Ramos (cell line): ENCODE measurements at regions not wholly inside any gene's neighbourhood (a gene's known extent, or its start where the extent isn't known, plus 50 kb on each side); places are given as distances from the start of the nearest gene placed in this dataset.
"Not testable (repeated sequence)": the region's sequence is repeated elsewhere in the genome, so short reads cannot be mapped to it uniquely, and the experiment has no call there.

Experiments used
- in situ Hi-C: fragments of 300-500 bp; cut with MboI; formaldehyde crosslinking; loops from one replicate; pipeline ENCODE4 v1.14.3; 2022; ENCODE audit warnings: low sequenced_read_pairs; ENCODE audit not compliant: unreplicated experiment

DNA sequence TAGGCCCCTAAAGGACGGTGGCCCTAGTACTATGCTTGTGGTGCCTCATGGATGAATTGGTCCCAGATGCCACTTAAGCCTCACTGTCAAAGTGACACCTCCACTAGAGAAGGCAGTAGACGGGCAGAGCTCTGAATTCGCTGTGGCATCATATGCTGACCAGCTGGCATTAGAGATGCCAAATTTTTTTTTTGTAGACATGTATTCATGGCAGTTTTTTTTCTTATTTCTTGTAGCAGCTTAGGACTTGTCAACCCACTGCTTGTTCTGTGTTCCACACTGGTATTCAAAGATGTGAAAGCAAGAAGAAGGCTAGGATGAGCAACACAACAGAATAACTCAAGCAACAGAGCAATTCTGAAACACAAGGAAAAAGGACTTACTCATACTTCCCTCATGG, 212.5 kb downstream of the DLEU7 start:
- in situ Hi-C loops = no loop called here

DNA sequence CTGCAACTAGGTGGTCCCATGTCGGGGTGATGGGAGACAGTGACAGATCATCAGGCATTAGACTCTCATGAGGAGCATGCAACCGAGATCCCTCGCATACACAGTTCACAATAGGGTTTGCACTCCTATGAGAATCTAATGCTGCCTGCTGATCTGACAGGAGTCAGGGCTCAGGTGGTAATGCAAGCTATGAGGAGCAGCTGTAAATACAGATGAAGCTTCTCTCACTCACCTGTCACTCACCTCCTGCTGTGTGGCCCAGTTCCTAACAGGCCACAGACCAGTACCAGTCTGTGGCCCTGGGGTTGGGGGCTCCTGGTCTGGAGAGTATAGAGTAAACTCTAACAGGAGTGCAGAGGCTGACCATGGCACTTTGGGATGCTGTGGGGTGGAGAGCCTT, 209.2 kb downstream of the DLEU7 start:
- in situ Hi-C loops = no loop called here

DNA sequence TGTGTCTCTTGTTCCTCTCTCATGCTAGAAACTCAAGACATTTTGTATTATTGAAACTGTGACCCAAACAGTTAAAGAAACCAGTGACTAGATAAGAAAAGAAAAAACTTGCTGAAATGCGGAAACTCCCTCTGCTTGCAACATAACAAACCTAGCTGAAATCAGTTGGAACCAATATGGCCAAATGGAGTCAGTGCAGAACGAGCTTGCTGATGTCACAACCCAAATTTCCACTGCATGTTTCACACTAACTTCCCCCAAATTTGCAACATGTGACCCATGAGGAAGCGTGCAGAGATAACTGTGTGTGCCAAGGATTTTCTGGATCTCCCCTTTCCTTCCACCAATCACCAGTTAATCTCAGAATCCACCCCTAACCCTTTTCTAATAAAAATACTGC, 208.0 kb downstream of the DLEU7 start:
- in situ Hi-C loops = no loop called here

DNA sequence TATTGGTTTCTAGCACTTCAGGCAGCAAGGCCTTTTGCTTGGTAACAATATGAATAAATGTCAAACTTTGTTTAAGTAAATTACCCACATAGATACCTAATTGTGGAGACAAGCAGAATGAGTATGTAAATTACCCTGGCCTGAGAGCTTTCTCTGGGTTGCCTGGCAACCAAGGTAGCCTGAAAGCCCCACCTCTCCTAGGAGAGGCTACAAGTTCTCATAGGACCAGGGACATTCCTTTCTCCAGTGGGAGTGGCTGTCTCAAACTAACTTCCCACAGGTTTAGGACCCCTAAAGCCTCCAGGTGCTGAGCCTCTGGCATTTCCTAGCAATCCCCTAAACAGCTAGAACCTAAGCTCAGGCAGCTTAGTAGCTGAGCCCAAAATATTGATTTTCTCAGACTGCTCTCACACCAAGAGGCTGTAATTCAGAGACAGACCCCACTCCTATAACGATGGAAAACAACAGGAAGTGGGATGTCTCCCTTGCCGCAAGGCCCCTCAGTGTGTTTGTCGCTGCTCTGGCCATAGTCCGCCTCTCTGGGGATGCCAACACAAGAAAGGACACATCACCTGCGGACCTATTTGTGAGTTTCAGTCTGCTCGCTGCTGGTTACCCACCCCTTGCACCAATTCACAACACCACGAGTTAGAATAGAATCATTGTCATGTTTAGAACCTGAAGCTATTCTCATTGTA, 207.3 kb downstream of the DLEU7 start:
- in situ Hi-C loops = no loop called here

DNA sequence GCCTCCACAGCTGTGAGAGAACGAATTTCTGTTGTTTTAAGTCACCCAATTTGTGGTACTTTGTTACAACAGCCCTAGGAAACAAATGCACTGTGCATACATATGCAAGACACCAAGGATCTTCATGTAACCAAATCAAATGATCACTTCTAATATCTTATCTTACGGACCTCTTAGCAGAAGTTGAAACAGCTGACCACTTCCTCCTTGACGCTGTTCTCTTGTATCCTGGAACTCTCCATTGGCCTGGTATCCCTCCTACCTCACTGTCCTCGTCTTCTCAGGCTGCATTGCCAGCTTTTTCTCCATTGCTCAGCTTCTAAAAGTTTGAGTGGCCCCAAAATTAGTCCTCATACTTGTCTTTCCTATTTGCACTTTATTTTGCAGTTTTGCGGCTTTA, 200.4 kb downstream of the DLEU7 start:
- in situ Hi-C loops = no loop called here

DNA sequence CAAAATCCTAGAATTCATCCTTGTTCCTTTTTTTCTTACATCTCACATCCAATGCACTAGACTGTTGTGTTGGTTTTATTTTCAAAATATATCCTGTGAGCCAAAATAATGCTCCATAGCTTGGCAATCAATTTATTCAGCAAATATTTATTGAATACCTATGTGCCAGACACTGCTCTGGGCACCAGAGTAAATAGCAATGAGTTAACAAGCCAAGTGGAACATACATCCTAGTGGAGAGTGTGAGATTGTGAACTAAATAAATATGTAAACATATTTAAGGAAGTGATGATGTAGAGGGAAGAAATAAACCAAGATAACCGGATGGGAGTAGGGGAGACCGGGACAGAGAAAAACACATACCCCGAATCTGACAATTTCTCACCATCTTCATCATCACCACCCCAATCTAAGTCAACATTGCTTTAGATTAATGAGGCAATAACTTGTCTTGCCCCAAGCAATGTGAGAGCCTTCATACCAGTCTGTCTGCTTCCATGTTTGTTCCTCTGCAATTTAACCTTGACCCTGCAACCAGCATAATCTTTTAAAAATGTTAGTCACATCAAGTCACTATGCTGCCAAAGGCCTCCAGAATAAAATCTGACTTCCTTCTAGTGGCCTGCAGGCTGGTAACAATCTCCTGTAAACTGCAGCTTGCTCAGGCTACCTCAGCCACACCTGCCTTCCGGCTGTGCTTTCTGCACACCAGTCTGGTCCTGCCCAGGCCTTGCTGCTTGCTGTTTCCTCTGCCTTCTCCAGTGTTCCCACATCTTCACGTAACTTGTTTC, 199.2 kb downstream of the DLEU7 start:
- in situ Hi-C loops = no loop called here

DNA sequence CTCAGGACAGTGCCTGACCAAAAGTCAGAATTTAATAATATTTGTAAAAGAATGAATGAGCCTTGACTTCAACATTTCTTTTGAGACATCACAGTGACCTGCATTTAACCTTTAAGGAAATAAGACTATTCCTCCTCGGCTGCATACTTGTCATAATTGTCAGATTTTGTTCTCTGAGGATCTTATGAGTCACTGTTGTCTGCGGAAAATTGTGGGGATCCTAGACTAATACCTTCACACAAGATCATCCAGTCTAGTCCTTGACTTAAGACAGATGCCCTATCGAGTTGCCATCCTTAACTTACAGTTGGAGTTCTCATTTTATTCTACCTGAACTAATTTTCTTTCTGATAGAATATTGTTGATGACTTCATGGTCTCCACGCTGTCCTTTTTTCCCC, 198.4 kb downstream of the DLEU7 start:
- in situ Hi-C loops = no loop called here

DNA sequence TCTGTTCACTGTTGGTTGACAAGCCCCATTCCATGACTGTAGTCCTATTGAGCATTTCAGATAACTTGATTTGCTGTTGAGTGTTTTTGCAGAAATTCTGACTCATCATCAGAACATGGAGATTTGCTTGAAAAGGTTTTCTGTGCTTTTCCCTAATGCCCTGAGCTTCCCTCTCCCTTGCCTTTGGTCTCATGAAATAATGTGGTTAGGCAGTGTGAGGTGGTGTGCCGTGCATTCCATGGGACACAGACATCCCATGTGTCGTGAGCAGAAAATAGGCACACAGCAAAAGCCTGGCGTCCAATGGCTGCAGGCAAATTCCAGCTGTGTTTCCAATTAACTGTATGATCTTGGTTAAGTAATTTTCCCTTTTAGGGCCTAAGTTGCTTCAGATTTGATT, 197.4 kb downstream of the DLEU7 start:
- in situ Hi-C loops = no loop called here

DNA sequence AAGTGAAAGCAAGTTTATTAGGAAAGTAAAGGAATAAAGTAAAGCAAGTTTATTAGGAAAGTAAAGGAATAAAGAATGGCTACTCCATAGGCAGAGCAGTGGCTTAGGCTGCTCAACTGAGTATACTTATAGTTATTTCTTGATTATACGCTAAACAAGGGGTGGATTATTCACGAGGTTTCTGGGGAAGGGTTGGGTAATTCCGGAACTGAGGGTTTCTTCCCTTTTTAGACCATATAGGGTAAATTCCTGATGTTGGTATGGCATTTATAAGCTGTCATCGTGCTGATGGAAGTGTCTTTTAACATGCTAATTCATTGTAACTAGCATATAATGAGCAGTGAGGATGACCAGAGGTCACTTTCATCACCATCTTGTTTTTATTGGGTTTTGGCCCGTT, 194.3 kb downstream of the DLEU7 start:
- in situ Hi-C loops = no loop called here

DNA sequence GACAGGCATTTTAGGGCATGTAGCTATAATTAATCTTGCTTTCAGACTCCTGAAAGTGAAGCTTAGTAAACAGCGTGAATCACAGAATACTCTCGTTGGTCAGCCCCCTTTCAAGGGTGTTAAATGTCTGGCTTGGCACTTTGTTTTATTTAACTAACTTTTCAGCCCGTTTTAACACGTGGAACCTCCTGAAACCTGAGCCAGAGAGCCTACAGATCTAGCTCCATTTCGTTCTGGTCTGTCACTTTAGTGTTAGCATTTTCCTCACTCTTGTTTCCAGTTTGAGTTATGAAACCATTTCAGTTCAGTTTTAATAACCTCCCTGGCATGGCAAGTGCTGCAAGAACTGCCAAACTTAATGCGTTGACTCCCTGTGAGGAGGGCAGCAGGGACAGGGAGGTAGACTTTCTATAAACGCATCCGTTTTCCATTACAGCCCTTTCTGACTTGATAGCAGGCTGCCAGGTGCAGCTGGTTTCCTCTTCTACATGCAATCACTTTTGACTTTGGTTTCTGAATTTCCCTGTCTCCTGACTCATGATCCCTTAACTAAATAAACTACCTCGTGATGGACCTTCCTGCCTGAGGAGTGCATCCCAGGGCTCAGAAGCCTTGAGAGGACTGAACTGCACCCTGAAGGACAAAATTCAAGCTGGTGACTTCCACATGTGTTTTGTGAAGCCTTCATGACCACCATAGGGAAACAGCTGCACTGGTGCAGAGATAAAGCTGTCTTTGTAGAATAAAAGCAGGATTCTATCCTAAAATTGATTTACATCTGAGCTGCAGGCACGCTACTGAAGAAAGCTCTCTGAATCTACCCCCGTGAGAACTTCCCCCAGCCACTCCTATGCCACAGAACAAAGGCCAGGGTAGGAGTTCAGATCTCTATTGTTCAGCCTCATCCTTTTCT, 192.6 kb downstream of the DLEU7 start:
- in situ Hi-C loops = no loop called here

DNA sequence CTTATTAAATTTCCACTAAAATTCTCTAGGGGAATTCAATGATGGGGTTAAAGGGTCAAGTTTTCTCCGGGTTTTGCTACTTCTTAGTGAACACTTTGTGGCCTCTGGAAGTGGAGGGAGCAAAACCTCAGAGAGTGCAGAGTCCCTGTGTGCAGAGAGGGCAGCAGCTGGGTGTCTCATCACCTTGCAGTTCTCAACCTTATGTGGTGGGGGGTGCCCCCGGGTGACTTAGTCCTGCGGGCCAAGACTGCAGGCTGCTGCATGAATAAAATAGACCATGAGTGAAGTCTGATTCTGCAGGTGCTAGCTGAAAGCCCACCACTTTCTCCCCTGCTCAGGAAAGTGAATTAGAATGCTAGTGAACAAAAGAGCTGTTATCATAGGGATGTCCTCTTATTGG, 191.6 kb downstream of the DLEU7 start:
- in situ Hi-C loops = no loop called here

DNA sequence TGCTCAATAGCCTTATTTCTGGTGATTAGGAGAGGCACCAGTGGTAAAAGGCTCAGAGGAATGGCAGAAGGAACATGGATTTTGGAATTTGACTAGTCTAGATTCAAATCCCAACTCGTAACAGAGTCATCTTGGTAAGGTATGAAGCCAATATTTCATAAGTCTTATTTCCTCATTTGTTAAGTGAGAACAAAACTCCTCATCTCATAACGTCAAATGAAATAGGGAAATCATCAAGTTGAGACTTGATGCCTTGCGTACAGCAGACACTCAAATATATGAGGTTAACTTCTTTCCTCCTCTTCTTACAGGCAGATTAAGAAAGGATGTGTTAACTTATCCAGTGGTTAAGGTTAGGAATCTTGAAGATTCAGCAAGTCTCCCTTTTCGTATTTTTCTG, 189.2 kb downstream of the DLEU7 start:
- in situ Hi-C loops = no loop called here

DNA sequence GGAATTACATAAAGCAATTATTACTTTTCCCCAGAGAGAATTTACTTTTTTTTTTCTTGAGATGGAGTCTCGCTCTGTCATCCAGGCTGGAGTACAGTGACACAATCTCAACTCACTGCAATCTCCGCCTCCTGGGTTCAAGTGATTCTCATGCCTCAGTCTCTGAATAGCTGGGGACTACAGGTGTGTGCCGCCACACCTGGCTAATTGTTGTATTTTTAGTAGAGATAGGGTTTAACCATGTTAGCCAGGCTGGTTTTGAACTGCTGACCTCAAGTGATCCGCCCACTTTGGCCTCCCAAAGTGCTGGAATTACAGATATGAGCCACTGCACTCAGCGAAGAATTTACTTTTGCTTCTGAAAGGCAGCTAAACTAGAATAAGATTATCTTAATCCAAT, 181.6 kb downstream of the DLEU7 start:
- in situ Hi-C loops = not testable (repeated sequence)

DNA sequence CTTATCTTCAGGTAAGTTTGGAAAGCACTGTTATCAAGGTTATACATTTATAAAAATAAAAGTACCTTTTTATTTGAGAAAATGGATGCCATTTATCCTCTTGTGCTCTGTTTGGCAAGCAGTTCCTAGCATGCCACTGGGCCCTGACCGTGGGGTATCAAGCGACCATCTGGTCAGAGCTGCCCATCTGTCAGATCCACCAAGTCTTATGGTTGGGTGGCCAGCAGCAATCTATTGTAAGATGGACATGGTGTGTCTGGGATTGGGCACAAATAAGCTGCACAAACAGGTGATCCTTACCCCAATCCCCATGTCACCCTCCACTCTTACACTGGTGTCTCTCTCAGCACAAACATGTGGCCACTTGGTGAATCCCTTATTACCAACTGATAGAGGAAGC, 178.5 kb downstream of the DLEU7 start:
- in situ Hi-C loops = no loop called here

DNA sequence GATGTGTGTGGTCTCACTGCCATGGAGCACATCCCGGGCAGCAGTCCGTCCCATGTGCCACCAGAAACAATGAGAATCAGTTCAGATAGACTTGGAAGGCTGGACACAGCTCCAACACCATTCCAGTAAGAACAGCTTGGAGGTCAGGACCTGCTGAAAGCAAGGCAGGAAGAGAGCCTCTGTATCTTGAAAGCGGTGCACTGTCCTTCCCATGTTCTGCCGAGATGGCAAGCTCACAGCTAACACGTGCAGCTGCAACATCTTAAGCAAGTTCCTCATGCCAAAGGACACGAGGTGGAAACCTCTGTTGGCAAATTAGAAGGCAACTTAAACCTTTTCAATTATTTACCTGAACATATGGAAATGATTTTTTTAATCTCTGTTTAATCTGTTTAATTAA, 175.4 kb downstream of the DLEU7 start:
- in situ Hi-C loops = no loop called here

DNA sequence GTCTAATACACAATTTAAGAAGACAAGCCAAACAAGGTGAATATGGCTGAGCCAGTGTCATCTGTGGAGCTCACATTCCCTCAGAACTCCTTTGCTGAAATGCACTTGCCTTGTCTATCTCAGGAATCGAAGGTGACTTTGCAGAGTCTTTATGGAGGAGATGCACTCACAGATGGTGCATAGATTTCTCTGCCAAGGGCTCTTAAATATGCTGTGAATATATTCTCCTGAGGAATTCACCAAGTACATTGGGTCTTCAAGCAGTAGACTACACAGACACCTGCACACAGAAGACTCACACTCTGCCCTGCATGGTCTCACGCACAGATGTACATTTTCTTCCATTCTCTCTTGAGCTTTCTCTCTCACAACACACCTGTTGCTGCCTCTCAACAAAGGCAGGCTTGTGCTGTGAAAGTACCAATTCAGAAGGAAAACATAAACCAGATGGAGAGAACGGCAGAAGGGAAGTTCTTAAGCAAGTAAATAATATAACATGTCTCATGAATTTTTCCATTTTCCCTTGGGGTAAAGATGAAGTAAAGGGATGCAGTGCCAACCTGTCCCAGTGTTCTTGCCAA, 174.7 kb downstream of the DLEU7 start:
- in situ Hi-C loops = no loop called here

DNA sequence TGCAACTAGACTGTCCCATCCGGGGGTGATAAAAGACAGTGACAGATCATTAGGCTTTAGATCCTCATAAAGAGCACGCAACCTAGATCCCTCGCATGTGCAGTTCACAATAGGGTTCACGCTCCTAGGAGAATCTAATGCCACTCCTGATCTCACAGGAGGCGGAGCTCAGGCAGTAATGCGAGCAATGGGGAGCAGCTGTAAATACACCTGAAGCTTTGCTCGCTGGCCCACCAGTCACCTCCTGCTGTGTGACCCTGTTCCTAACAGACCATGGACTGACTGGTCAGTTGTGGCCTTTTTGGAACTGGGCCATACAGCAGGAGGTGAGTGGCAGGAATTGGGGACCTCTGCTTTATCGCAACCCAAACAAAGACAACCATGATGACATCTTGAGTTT, 173.2 kb downstream of the DLEU7 start:
- in situ Hi-C loops = no loop called here

DNA sequence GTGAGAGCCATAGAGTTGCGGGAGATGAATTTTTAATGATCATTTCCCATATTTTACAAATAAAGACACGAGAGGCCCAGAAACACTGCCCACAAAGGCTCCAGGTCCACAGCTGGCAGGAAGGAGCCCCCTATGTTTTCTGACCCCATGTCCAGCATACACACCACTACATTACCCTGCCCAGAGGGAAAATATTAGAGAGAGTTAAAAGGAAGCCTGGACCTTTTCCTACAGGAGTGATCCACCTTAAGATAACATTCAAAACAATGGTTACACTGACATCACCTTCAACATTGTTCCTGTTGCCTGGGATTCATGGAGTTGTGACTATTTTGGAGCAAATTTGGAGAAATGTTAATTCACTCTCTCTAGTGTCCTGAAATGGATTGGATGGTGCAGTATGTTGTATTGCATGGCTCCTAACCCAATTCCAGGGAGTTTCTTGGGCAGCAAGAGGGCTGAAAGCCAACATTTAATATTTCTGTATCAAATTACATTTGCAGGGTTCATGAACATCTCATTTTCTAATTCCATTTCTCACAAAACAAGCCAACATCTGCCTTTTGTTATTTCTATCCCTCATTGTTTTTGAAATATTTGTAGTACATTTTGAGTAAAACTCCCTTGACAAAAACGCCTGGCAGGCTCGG, 172.5 kb downstream of the DLEU7 start:
- in situ Hi-C loops = no loop called here

DNA sequence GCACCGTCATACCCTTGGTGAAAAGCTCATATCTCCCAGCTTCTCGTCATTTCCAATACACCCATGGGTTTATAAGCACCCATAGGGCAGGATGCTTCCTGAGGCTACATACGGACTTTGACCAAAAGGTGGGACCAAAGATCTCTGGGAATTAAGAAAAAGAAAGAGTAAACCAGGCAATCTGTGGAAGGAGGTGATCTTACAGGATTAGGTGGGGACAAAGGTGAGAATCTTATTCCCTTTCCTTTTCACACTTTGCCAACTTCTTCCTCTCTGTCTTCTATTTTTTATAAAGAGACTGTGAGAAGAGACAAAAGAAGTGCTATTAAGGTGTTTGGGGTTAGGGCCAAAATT, 172.0 kb downstream of the DLEU7 start:
- in situ Hi-C loops = no loop called here

DNA sequence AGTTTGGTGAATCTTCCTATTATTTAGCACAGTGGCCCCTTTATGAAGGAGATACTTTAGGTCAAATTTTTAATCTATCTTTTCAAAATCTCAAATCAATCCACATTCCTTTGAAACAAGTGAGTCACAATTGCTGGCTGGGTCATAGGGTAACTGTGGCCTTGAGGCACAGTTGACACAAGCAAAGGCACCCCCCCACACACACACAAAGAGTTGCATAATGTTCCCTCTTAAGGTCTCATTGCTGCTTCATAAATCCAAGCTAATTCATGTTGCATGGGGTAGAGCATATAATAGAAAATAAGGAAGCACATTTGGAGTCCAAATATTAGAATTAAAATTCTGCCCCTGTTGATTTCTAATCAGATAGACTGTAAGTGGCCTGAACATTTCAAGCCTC, 171.5 kb downstream of the DLEU7 start:
- in situ Hi-C loops = no loop called here
